Loucy (cell line): ENCODE measurements at regions not wholly inside any gene's neighbourhood (a gene's known extent, or its start where the extent isn't known, plus 50 kb on each side); places are given as distances from the start of the nearest gene placed in this dataset.

ENCODE experiments used
- CTCF ChIP-seq: fragments of 200-600 bp; sonication (generic); conservative IDR thresholded peaks from 2 replicates; pipeline ENCODE4 v1.5.1; 2014; ENCODE audit warnings: mild to moderate bottlenecking, antibody characterized with exemption, low read length
- EZH2phosphoT487 ChIP-seq: fragments of 200-600 bp; IDR thresholded peaks from 2 replicates; pipeline ENCODE4 v1.6.1; 2018; ENCODE audit warnings: antibody characterized with exemption, mild to moderate bottlenecking, moderate library complexity, borderline replicate concordance

DNA sequence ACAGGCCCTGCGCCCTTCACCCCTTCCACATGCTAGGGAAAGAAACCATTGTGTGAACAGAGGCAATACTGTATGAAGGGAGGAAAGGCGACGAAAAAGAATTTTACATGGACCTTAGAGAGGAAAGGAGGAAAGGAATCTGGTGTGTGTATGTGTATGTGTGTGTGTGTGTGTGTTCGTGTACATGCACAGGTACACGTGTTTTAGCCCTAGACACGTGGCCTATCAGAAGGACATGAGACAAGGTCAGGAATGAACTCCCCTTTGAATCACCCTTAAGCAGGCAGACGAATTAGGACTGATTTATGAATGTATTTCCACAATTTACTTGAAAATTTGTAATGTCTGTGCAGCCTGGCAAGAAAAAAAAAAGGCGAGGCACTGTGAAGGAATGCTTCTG, 276.0 kb downstream of the ZNF516 start:
- TF ChIP-seq EZH2phosphoT487: no peak
- no peak for TF ChIP-seq CTCF
